ENCODE measurements at regions not wholly inside any gene's neighbourhood (a gene's known extent, or its start where the extent isn't known, plus 50 kb on each side); places are given as distances from the start of the nearest gene placed in this dataset.
A peak's percentile ranks its signal among the peaks of the same experiment; 100 is the strongest.

- no peak for DNase-seq (ENCODE audit: extremely low spot score)
- POLR2A ChIA-PET = no interaction called here
- TF ChIP-seq, protein P1, sequence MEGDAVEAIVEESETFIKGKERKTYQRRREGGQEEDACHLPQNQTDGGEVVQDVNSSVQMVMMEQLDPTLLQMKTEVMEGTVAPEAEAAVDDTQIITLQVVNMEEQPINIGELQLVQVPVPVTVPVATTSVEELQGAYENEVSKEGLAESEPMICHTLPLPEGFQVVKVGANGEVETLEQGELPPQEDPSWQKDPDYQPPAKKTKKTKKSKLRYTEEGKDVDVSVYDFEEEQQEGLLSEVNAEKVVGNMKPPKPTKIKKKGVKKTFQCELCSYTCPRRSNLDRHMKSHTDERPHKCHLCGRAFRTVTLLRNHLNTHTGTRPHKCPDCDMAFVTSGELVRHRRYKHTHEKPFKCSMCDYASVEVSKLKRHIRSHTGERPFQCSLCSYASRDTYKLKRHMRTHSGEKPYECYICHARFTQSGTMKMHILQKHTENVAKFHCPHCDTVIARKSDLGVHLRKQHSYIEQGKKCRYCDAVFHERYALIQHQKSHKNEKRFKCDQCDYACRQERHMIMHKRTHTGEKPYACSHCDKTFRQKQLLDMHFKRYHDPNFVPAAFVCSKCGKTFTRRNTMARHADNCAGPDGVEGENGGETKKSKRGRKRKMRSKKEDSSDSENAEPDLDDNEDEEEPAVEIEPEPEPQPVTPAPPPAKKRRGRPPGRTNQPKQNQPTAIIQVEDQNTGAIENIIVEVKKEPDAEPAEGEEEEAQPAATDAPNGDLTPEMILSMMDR (IDR thresholded peaks at IDR 0.05; ENCODE audit: control extremely low read depth, extremely low read depth, low read depth, missing control alignments) = no peak
- CTCF ChIA-PET = interaction anchor here (1.6 kb wide), 1 partner anchor 20 kb away, joined by 5 read pairs; no protein-coding TSS in a partner anchor
Measured at GRCh38 chr3:103105206-103105605, 670.4 kb downstream of the ZPLD1 start.

DNA sequence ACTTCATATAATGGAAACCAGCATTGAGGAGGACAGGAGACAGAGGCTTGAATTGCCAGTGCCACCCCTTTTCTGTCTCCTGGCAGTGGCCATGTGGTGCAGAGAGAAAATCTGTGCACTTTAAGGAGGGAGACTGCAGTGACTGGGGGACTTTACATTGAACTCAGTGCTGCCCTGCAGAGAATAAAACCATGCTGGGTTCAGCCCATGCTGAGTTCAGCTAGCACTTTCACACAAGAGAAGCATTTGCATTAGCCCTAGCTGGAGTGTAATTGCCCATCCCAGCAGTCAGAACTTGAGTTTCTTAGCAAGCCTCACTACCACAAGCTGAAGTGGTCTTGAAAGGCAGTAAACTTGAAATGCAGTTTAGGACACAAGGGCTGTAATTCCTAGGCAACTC, 677.5 kb downstream of the ZPLD1 start:
- no peak for DNase-seq (ENCODE audit: extremely low spot score)
- ChIA-PET POLR2A (no interaction called here), CTCF (no interaction called here)
- TF ChIP-seq, protein P1 (IDR thresholded peaks at IDR 0.05; ENCODE audit: control extremely low read depth, extremely low read depth, low read depth, missing control alignments) = no peak

GRCh38 chr3:103126115-103126514, 691.3 kb downstream of the ZPLD1 start:
- TF ChIP-seq, protein P1 (IDR thresholded peaks at IDR 0.05; ENCODE audit: control extremely low read depth, extremely low read depth, low read depth, missing control alignments) = no peak
- ChIA-PET CTCF (interaction anchor here (1.0 kb wide), 1 partner anchor 52 kb away, joined by 3 read pairs; no protein-coding TSS in a partner anchor), POLR2A (no interaction called here)
- no peak for DNase-seq (ENCODE audit: extremely low spot score)

GRCh38 chr3:103127098-103127630, 692.3 kb downstream of the ZPLD1 start:
- TF ChIP-seq, protein P1 (IDR thresholded peaks at IDR 0.05; ENCODE audit: control extremely low read depth, extremely low read depth, low read depth, missing control alignments) = no peak
- POLR2A ChIA-PET = no interaction called here
- DNase-seq (ENCODE audit: extremely low spot score) = no peak
- CTCF ChIA-PET = interaction anchor here (0.7 to 1.0 kb wide), 3 partner anchors 11 to 40 kb away, joined by 3 to 4 read pairs (median 4); no protein-coding TSS in a partner anchor

GRCh38 chr3:103127737-103128136, 692.9 kb downstream of the ZPLD1 start:
- TF ChIP-seq, protein P1 (IDR thresholded peaks at IDR 0.05; ENCODE audit: control extremely low read depth, extremely low read depth, low read depth, missing control alignments) = no peak
- POLR2A ChIA-PET = no interaction called here
- peak; percentile 21 for DNase-seq (ENCODE audit: extremely low spot score)
- CTCF ChIA-PET = interaction anchor here (0.7 to 1.0 kb wide), 2 partner anchors 13 to 39 kb away, joined by 3 to 4 read pairs; no protein-coding TSS in a partner anchor

GRCh38 chr3:103134023-103134724, 699.4 kb downstream of the ZPLD1 start:
- CTCF ChIA-PET = interaction anchor here (1.9 kb wide), 1 partner anchor 22 kb away, joined by 8 read pairs; no protein-coding TSS in a partner anchor
- TF ChIP-seq, protein P1 (IDR thresholded peaks at IDR 0.05; ENCODE audit: control extremely low read depth, extremely low read depth, low read depth, missing control alignments) = no peak
- POLR2A ChIA-PET = no interaction called here
- no peak for DNase-seq (ENCODE audit: extremely low spot score)

Data from GM10248 (cell line).